Fibroblast of lung (primary cell): ENCODE measurements at regions not wholly inside any gene's neighbourhood (a gene's known extent, or its start where the extent isn't known, plus 50 kb on each side); places are given as distances from the start of the nearest gene placed in this dataset.

ENCODE experiments used
- DNase-seq, 2 donors: peaks; one replicate each; pipeline versions ENCODE4 v3.0.0 to v3.0.0-alpha.2; 2010; ENCODE audit warnings: low read depth in 2 of 2
- H2AFZ ChIP-seq: 2 replicates; pipeline ENCODE4 v1.5.1; 2012; ENCODE audit warnings: low read length, control low read depth, inconsistent platforms
- H3K27ac ChIP-seq: 2 replicates; pipeline ENCODE4 v1.5.1; 2011; ENCODE audit warnings: low read length, control low read depth; ENCODE audit not compliant: insufficient read depth
- H3K27me3 ChIP-seq: 2 replicates; pipeline ENCODE4 v1.5.1; 2011; ENCODE audit warnings: mild to moderate bottlenecking, low read length; ENCODE audit not compliant: control insufficient read depth, insufficient read depth
- H3K36me3 ChIP-seq: 2 replicates; pipeline ENCODE4 v1.5.1; 2011; ENCODE audit warnings: low read length; ENCODE audit not compliant: control insufficient read depth, insufficient read depth
- H3K4me1 ChIP-seq: 2 replicates; pipeline ENCODE4 v1.5.1; 2011; ENCODE audit warnings: low read length; ENCODE audit not compliant: control insufficient read depth, insufficient read depth; ENCODE audit errors: extremely low read depth
- H3K4me2 ChIP-seq: 2 replicates; pipeline ENCODE4 v1.5.1; 2011; ENCODE audit warnings: low read length, control low read depth; ENCODE audit not compliant: insufficient read depth; ENCODE audit errors: extremely low read depth
- H3K4me3 ChIP-seq, 4 experiments: fragments of 200-600 bp in 1 of 4; sonication (generic) in 1 of 4; replicated peaks in 1 of 4; 2 replicates each; pipeline ENCODE4 v1.5.1; 2011 to 2016; ENCODE audit warnings: low read length in 4 of 4, low read depth in 3 of 4, mild to moderate bottlenecking in 3 of 4, control low read depth in 2 of 4, inconsistent platforms in 1 of 4, mixed read lengths in 1 of 4; ENCODE audit not compliant: insufficient read depth in 1 of 4; ENCODE audit errors: control extremely low read depth in 1 of 4
- H3K79me2 ChIP-seq: 2 replicates; pipeline ENCODE4 v1.5.1; 2012; ENCODE audit warnings: mild to moderate bottlenecking, low read length, inconsistent platforms; ENCODE audit not compliant: control insufficient read depth, insufficient read depth
- H3K9ac ChIP-seq: 2 replicates; pipeline ENCODE4 v1.5.1; 2011; ENCODE audit warnings: mild to moderate bottlenecking, low read length, control low read depth; ENCODE audit not compliant: insufficient read depth
- H3K9me3 ChIP-seq: 2 replicates; pipeline ENCODE4 v1.5.1; 2012; ENCODE audit warnings: low read depth, low read length; ENCODE audit not compliant: control insufficient read depth, insufficient read depth
- H4K20me1 ChIP-seq: 2 replicates; pipeline ENCODE4 v1.5.1; 2011; ENCODE audit warnings: low read length; ENCODE audit not compliant: control insufficient read depth, insufficient read depth; ENCODE audit errors: extremely low read depth
- CTCF ChIP-seq, 2 donors: IDR thresholded peaks in 1 of 2; conservative IDR thresholded peaks in 1 of 2; 1 replicate in 1 of 2; 2 replicates in 1 of 2; pipeline ENCODE4 v1.5.1; 2011 to 2012; ENCODE audit warnings: low read length in 2 of 2, control low read depth in 1 of 2, inconsistent platforms in 1 of 2, low read depth in 1 of 2, mild to moderate bottlenecking in 1 of 2
- EZH2 ChIP-seq: IDR thresholded peaks from 2 replicates; pipeline ENCODE4 v1.5.1; 2012; ENCODE audit warnings: low read length, control low read depth, mild to moderate bottlenecking; ENCODE audit errors: missing control alignments

GRCh38 chr12:54751493-54751892, 102.8 kb upstream of the MUCL1 start:
- H3K4me2 ChIP-seq = no peak overlapping the region
- H3K27ac ChIP-seq = no peak overlapping the region
- H2AFZ ChIP-seq = no peak overlapping the region
- no peaks in the 10 kb centered on the region for H4K20me1 ChIP-seq
- H3K4me3 ChIP-seq = no peak overlapping the region
- no peaks in the 10 kb centered on the region for H3K4me1 ChIP-seq
- H3K9me3 ChIP-seq = no peaks in the 10 kb centered on the region
- H3K27me3 ChIP-seq = no peaks in the 10 kb centered on the region
- no peaks in the 10 kb centered on the region for H3K79me2 ChIP-seq
- DNase-seq = no peak
- H3K9ac ChIP-seq = no peak overlapping the region
- no peak for TF ChIP-seq CTCF (conservative IDR thresholded peaks at IDR 0.05 in 1 of 2, IDR thresholded peaks at IDR 0.05 in 1 of 2; ENCODE audit: low read depth in 1 of 2, low read length in 2 of 2)
- no peak for TF ChIP-seq EZH2
- no peaks in the 10 kb centered on the region for H3K36me3 ChIP-seq

- Histone ChIP-seq H3K4me3 (no peak overlapping the region), H3K36me3 (no peaks in the 10 kb centered on the region), H2AFZ (no peak overlapping the region), H3K4me2 (no peak overlapping the region), H3K4me1 (no peaks in the 10 kb centered on the region), H4K20me1 (no peaks in the 10 kb centered on the region), H3K27me3 (no peaks in the 10 kb centered on the region), H3K79me2 (no peaks in the 10 kb centered on the region), H3K9ac (no peak overlapping the region), H3K9me3 (no peaks in the 10 kb centered on the region), H3K27ac (no peak overlapping the region)
- TF ChIP-seq EZH2 (no peak), CTCF (conservative IDR thresholded peaks at IDR 0.05 in 1 of 2, IDR thresholded peaks at IDR 0.05 in 1 of 2; ENCODE audit: low read depth in 1 of 2, low read length in 2 of 2) (peak; percentile 76 to 77)
- DNase-seq = peak; percentile 27 to 59
Observed at GRCh38 chr12:54749191-54749818, 101.1 kb upstream of the DCD start.

GRCh38 chr12:54744590-54744989, 96.4 kb upstream of the DCD start:
- no peaks in the 10 kb centered on the region for H3K4me1 ChIP-seq
- no peaks in the 10 kb centered on the region for H3K27me3 ChIP-seq
- H3K79me2 ChIP-seq = no peaks in the 10 kb centered on the region
- no peak overlapping the region for H3K4me2 ChIP-seq
- no peak overlapping the region for H3K27ac ChIP-seq
- no peak overlapping the region for H2AFZ ChIP-seq
- no peaks in the 10 kb centered on the region for H3K36me3 ChIP-seq
- H3K9me3 ChIP-seq = no peaks in the 10 kb centered on the region
- TF ChIP-seq CTCF (conservative IDR thresholded peaks at IDR 0.05 in 1 of 2, IDR thresholded peaks at IDR 0.05 in 1 of 2; ENCODE audit: low read depth in 1 of 2, low read length in 2 of 2) = no peak
- TF ChIP-seq EZH2 = no peak
- DNase-seq = no peak
- H4K20me1 ChIP-seq = no peaks in the 10 kb centered on the region
- H3K4me3 ChIP-seq = no peak overlapping the region
- H3K9ac ChIP-seq = no peak overlapping the region
